ENCODE measurements at regions not wholly inside any gene's neighbourhood (a gene's known extent, or its start where the extent isn't known, plus 50 kb on each side); places are given as distances from the start of the nearest gene placed in this dataset.

DNA sequence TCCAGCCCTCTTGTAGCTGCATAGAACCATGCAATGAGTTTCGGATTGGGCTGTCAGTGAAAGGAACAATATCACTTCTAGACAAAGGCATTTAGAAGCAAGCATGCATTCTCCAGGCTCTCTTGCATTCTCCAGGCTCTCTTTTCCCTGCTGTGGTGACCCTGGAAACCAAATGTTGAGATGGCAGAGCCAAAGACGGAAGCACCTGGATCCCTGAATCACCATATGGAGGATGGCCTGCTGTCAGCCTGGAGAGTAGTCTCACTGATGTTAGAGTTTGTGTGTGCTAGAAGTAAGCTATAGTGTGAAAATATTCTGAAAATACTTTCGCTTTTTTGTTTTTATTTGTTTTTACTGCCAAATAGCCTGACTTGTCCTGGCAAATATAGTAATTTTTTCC is 203.9 kb downstream of the C1D start:
- TF ChIP-seq, protein P1, sequence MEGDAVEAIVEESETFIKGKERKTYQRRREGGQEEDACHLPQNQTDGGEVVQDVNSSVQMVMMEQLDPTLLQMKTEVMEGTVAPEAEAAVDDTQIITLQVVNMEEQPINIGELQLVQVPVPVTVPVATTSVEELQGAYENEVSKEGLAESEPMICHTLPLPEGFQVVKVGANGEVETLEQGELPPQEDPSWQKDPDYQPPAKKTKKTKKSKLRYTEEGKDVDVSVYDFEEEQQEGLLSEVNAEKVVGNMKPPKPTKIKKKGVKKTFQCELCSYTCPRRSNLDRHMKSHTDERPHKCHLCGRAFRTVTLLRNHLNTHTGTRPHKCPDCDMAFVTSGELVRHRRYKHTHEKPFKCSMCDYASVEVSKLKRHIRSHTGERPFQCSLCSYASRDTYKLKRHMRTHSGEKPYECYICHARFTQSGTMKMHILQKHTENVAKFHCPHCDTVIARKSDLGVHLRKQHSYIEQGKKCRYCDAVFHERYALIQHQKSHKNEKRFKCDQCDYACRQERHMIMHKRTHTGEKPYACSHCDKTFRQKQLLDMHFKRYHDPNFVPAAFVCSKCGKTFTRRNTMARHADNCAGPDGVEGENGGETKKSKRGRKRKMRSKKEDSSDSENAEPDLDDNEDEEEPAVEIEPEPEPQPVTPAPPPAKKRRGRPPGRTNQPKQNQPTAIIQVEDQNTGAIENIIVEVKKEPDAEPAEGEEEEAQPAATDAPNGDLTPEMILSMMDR (IDR thresholded peaks at IDR 0.05) = no peak
- TF ChIP-seq POLR2A (IDR thresholded peaks at IDR 0.05) = no peak

Measured in body of pancreas (tissue), 4 donors.